GM12865 (cell line): ENCODE measurements at regions not wholly inside any gene's neighbourhood (a gene's known extent, or its start where the extent isn't known, plus 50 kb on each side); places are given as distances from the start of the nearest gene placed in this dataset.

Source experiments
- DNase-seq: peaks from one replicate; pipeline ENCODE4 v3.0.0; 2010; ENCODE audit warnings: low read depth
- H3K4me3 ChIP-seq: 2 replicates; pipeline ENCODE4 v1.5.1; 2011; ENCODE audit warnings: mild to moderate bottlenecking, low read depth, low read length, control low read depth
- CTCF ChIP-seq: IDR thresholded peaks from 2 replicates; pipeline ENCODE4 v1.5.1; 2011; ENCODE audit warnings: low read length, control low read depth, low read depth, inconsistent platforms; ENCODE audit not compliant: insufficient read depth; ENCODE audit errors: missing control alignments

- H3K4me3 ChIP-seq, result no peak overlapping the region
- no peak for TF ChIP-seq CTCF
- DNase-seq, result no peak
Observed at GRCh38 chr4:120636120-120636630, 286.4 kb downstream of the PRDM5 start.

- no peak for TF ChIP-seq CTCF
- no peak overlapping the region for H3K4me3 ChIP-seq
- DNase-seq, result no peak
Observed at GRCh38 chr4:120633810-120634209, 288.7 kb downstream of the PRDM5 start.

- TF ChIP-seq CTCF, result no peak
- DNase-seq, result no peak
- no peak overlapping the region for H3K4me3 ChIP-seq
Observed at GRCh38 chr4:120630427-120630826, 292.1 kb downstream of the PRDM5 start.

- no peak for TF ChIP-seq CTCF
- H3K4me3 ChIP-seq, result no peak overlapping the region
- DNase-seq, result no peak
Observed at GRCh38 chr4:120629546-120630108, 292.9 kb downstream of the PRDM5 start.

GRCh38 chr4:120622601-120623000 is 299.9 kb downstream of the PRDM5 start:
- DNase-seq, result no peak
- no peak for TF ChIP-seq CTCF
- H3K4me3 ChIP-seq, result no peak overlapping the region

- no peak overlapping the region for H3K4me3 ChIP-seq
- no peak for DNase-seq
- no peak for TF ChIP-seq CTCF
Observed at GRCh38 chr4:120617171-120617570, 305.4 kb downstream of the PRDM5 start.

GRCh38 chr4:120616041-120616440 is 306.5 kb downstream of the PRDM5 start:
- H3K4me3 ChIP-seq, result no peak overlapping the region
- TF ChIP-seq CTCF, result no peak
- DNase-seq, result no peak
